ENCODE measurements at regions not wholly inside any gene's neighbourhood (a gene's known extent, or its start where the extent isn't known, plus 50 kb on each side); places are given as distances from the start of the nearest gene placed in this dataset.

GRCh38 chr3:16673530-16673929, 68.3 kb upstream of the DAZL start (continued):
- TF ChIP-seq, protein P1, sequence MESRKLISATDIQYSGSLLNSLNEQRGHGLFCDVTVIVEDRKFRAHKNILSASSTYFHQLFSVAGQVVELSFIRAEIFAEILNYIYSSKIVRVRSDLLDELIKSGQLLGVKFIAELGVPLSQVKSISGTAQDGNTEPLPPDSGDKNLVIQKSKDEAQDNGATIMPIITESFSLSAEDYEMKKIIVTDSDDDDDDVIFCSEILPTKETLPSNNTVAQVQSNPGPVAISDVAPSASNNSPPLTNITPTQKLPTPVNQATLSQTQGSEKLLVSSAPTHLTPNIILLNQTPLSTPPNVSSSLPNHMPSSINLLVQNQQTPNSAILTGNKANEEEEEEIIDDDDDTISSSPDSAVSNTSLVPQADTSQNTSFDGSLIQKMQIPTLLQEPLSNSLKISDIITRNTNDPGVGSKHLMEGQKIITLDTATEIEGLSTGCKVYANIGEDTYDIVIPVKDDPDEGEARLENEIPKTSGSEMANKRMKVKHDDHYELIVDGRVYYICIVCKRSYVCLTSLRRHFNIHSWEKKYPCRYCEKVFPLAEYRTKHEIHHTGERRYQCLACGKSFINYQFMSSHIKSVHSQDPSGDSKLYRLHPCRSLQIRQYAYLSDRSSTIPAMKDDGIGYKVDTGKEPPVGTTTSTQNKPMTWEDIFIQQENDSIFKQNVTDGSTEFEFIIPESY (IDR thresholded peaks at IDR 0.05; ENCODE audit: extremely low read depth, insufficient replicate concordance, low read length), result no peak

DNA sequence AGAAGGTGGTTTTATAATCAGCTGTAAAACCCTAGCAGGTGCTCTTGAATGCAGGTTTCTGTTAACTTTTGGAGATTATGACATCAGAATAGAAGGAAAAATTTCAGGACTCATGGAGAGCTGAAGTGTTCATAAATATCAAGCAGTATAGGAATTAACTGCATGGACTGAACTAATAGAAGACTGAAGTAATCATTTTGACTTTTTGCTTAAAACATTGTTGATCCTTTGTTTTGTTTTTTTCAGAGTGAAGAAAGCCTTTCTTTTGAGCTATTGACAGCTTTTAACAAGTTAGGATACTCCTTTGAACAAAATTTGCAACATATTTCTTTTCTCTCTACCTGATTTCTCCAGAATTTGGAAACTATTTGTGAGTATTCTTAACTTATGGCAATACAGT, 70.6 kb upstream of the DAZL start:
- no peaks in the 10 kb centered on the region for H3K4me1 ChIP-seq (ENCODE audit: control insufficient read depth in 1 of 2, insufficient read depth in 2 of 2, low read length in 2 of 2)
- H2AFZ ChIP-seq (ENCODE audit: low read depth, low read length, poor library complexity, severe bottlenecking), result no peak overlapping the region
- ChIA-PET RAD21 (ENCODE audit: low non-redundant PET in 1 of 2, low total read pairs in 2 of 2, uncharacterized antibody in 2 of 2, unreplicated experiment in 2 of 2) (no interaction called here), CTCF (no interaction called here), POLR2A (no interaction called here)
- intact Hi-C loops (cut with micrococcal nuclease), result no loop called here
- H3K9me3 ChIP-seq (ENCODE audit: control insufficient read depth in 1 of 2, insufficient read depth in 1 of 2, low read depth in 1 of 2, low read length in 2 of 2), result no peaks in the 10 kb centered on the region
- ATAC-seq (no peak), DNase-seq (ENCODE audit: low read depth, low spot score) (no peak)
- no peaks in the 10 kb centered on the region for H4K20me1 ChIP-seq (ENCODE audit: insufficient read depth)
- H3K79me2 ChIP-seq (ENCODE audit: insufficient read depth, low read length), result no peaks in the 10 kb centered on the region
- no peak overlapping the region for H3K9ac ChIP-seq (ENCODE audit: low read length)
- H3K36me3 ChIP-seq (ENCODE audit: control insufficient read depth in 1 of 2, insufficient read depth in 2 of 2, low read length in 2 of 2), result no peaks in the 10 kb centered on the region
- no peak overlapping the region for H3K4me3 ChIP-seq (replicated peaks in 1 of 2; ENCODE audit: low read depth in 1 of 2, low read length in 2 of 2)
- H3K4me2 ChIP-seq (ENCODE audit: low read length), result no peak overlapping the region
- TF ChIP-seq POLR2A (IDR thresholded peaks at IDR 0.05; ENCODE audit: borderline replicate concordance, extremely low read depth, insufficient read depth, insufficient read length) (no peak), ELF1 (IDR thresholded peaks at IDR 0.05; ENCODE audit: borderline replicate concordance, low read depth) (no peak), SIN3A (IDR thresholded peaks at IDR 0.05; ENCODE audit: low read depth) (no peak), EGR1 (IDR thresholded peaks at IDR 0.05; ENCODE audit: low read depth) (no peak), ATF3 (IDR thresholded peaks at IDR 0.05) (no peak), CEBPB (IDR thresholded peaks at IDR 0.05; ENCODE audit: low read depth) (no peak), ZFX (IDR thresholded peaks at IDR 0.05) (no peak), POLR2AphosphoS5 (IDR thresholded peaks at IDR 0.05; ENCODE audit: low read depth, low read length) (no peak), SP1 (IDR thresholded peaks at IDR 0.05; ENCODE audit: low read depth) (no peak), JUND (IDR thresholded peaks at IDR 0.05) (no peak), CBX3 (IDR thresholded peaks at IDR 0.05; ENCODE audit: low read depth) (no peak), ZNF274 (IDR thresholded peaks at IDR 0.05; ENCODE audit: low read depth, low read length) (no peak), SRF (IDR thresholded peaks at IDR 0.05; ENCODE audit: low read depth) (no peak), MAX (IDR thresholded peaks at IDR 0.05) (no peak), TCF7L2 (IDR thresholded peaks at IDR 0.05; ENCODE audit: borderline replicate concordance, extremely low read depth, insufficient read depth, insufficient read length) (no peak), EZH2phosphoT487 (IDR thresholded peaks at IDR 0.05; ENCODE audit: borderline replicate concordance) (no peak), FOSL1 (IDR thresholded peaks at IDR 0.05; ENCODE audit: low read depth) (no peak), RAD21 (IDR thresholded peaks at IDR 0.05; ENCODE audit: low read depth) (no peak)
- TF ChIP-seq, protein P2, sequence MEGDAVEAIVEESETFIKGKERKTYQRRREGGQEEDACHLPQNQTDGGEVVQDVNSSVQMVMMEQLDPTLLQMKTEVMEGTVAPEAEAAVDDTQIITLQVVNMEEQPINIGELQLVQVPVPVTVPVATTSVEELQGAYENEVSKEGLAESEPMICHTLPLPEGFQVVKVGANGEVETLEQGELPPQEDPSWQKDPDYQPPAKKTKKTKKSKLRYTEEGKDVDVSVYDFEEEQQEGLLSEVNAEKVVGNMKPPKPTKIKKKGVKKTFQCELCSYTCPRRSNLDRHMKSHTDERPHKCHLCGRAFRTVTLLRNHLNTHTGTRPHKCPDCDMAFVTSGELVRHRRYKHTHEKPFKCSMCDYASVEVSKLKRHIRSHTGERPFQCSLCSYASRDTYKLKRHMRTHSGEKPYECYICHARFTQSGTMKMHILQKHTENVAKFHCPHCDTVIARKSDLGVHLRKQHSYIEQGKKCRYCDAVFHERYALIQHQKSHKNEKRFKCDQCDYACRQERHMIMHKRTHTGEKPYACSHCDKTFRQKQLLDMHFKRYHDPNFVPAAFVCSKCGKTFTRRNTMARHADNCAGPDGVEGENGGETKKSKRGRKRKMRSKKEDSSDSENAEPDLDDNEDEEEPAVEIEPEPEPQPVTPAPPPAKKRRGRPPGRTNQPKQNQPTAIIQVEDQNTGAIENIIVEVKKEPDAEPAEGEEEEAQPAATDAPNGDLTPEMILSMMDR (IDR thresholded peaks at IDR 0.05 in 2 of 3, conservative IDR thresholded peaks at IDR 0.05 in 1 of 3; ENCODE audit: borderline replicate concordance in 1 of 3, insufficient read depth in 1 of 3, low read depth in 2 of 3, low read length in 2 of 3), result no peak
- TF ChIP-seq, protein P1 (IDR thresholded peaks at IDR 0.05; ENCODE audit: extremely low read depth, insufficient replicate concordance, low read length), result no peak
- no peak overlapping the region for H3K27ac ChIP-seq (ENCODE audit: low read depth, low read length)
- no peaks in the 10 kb centered on the region for H3K9me2 ChIP-seq (ENCODE audit: insufficient read depth)
- BruUV-seq (replicated peaks), result no TSS peak
- no peaks in the 10 kb centered on the region for H3K27me3 ChIP-seq (ENCODE audit: insufficient read depth, low read length)

Data from HCT116 (cell line).